DMS153 treated with DMSO at 0.1 percent for 48 hours (cell line): ENCODE measurements at regions not wholly inside any gene's neighbourhood (a gene's known extent, or its start where the extent isn't known, plus 50 kb on each side); places are given as distances from the start of the nearest gene placed in this dataset.

Experiments used
- DNase-seq: peaks from one replicate; lab custom pipeline; 2025; ENCODE audit not compliant: unreplicated experiment; lab: John Stamatoyannopoulos, UW

- DNase-seq = no peak
Observed at GRCh38 chrX:39384996-39385395, 583.7 kb downstream of the MID1IP1 start.

GRCh38 chrX:39388730-39389129 is 587.5 kb downstream of the MID1IP1 start:
- no peak for DNase-seq

GRCh38 chrX:39396358-39396995 is 595.2 kb downstream of the MID1IP1 start:
- DNase-seq = peak; percentile 25

GRCh38 chrX:39397561-39398199 is 596.4 kb downstream of the MID1IP1 start:
- peak; percentile 10 for DNase-seq

- DNase-seq = no peak
Observed at GRCh38 chrX:39398215-39398962, 597.1 kb downstream of the MID1IP1 start.

- DNase-seq = no peak
Observed at GRCh38 chrX:39398963-39399261, 597.7 kb downstream of the MID1IP1 start.

GRCh38 chrX:39399387-39399786 is 598.1 kb downstream of the MID1IP1 start:
- no peak for DNase-seq

GRCh38 chrX:39401483-39402110 is 600.3 kb downstream of the MID1IP1 start:
- DNase-seq = no peak

GRCh38 chrX:39402158-39402557 is 600.9 kb downstream of the MID1IP1 start:
- DNase-seq = no peak

- no peak for DNase-seq
Observed at GRCh38 chrX:39406799-39407198, 605.5 kb downstream of the MID1IP1 start.

GRCh38 chrX:39409246-39409917 is 608.1 kb downstream of the MID1IP1 start:
- no peak for DNase-seq

- no peak for DNase-seq
Observed at GRCh38 chrX:39414290-39414854, 613.1 kb downstream of the MID1IP1 start.

GRCh38 chrX:39416547-39417260 is 615.4 kb downstream of the MID1IP1 start:
- no peak for DNase-seq

GRCh38 chrX:39418254-39418704 is 617.0 kb downstream of the MID1IP1 start:
- DNase-seq = no peak

- DNase-seq = no peak
Observed at GRCh38 chrX:39418731-39419638, 617.7 kb downstream of the MID1IP1 start.

- DNase-seq = no peak
Observed at GRCh38 chrX:39421006-39421405, 619.7 kb downstream of the MID1IP1 start.

- no peak for DNase-seq
Observed at GRCh38 chrX:39425124-39425806, 624.0 kb downstream of the MID1IP1 start.

- no peak for DNase-seq
Observed at GRCh38 chrX:39426101-39426500, 624.8 kb downstream of the MID1IP1 start.

- DNase-seq = no peak
Observed at GRCh38 chrX:39427492-39427891, 626.2 kb downstream of the MID1IP1 start.
